NOMO-1 treated with DMSO at 0.1 percent for 48 hours (cell line): ENCODE measurements at regions not wholly inside any gene's neighbourhood (a gene's known extent, or its start where the extent isn't known, plus 50 kb on each side); places are given as distances from the start of the nearest gene placed in this dataset.

Source experiments
- DNase-seq: peaks from one replicate; lab custom pipeline; 2025; ENCODE audit not compliant: unreplicated experiment; lab: John Stamatoyannopoulos, UW

- no peak for DNase-seq
These were observed 144.2 kb upstream of the HDAC4 start for GRCh38 chr2:239544918-239545465.

GRCh38 chr2:239544143-239544917 lies 143.5 kb upstream of the HDAC4 start:
- DNase-seq, result no peak

GRCh38 chr2:239543702-239544101 lies 142.9 kb upstream of the HDAC4 start:
- DNase-seq, result no peak

- DNase-seq, result no peak
These were observed 139.4 kb upstream of the HDAC4 start for GRCh38 chr2:239540174-239540573.

- no peak for DNase-seq
These were observed 138.9 kb upstream of the HDAC4 start for GRCh38 chr2:239539776-239540100.

- DNase-seq, result no peak
These were observed 138.4 kb upstream of the HDAC4 start for GRCh38 chr2:239539083-239539775.

GRCh38 chr2:239538357-239539052 lies 137.7 kb upstream of the HDAC4 start:
- DNase-seq, result no peak

- DNase-seq, result no peak
These were observed 137.0 kb upstream of the HDAC4 start for GRCh38 chr2:239537633-239538356.

GRCh38 chr2:239536186-239536585 lies 135.4 kb upstream of the HDAC4 start:
- DNase-seq, result no peak

GRCh38 chr2:239535413-239536144 lies 134.8 kb upstream of the HDAC4 start:
- peak; percentile 1 for DNase-seq

GRCh38 chr2:239534581-239535412 lies 134.0 kb upstream of the HDAC4 start:
- DNase-seq, result no peak

- DNase-seq, result no peak
These were observed 132.9 kb upstream of the HDAC4 start for GRCh38 chr2:239533569-239534316.

GRCh38 chr2:239532859-239533258 lies 132.0 kb upstream of the HDAC4 start:
- no peak for DNase-seq

GRCh38 chr2:239532250-239532649 lies 131.4 kb upstream of the HDAC4 start:
- no peak for DNase-seq

- no peak for DNase-seq
These were observed 130.8 kb upstream of the HDAC4 start for GRCh38 chr2:239531456-239532241.

GRCh38 chr2:239530749-239531316 lies 130.0 kb upstream of the HDAC4 start:
- DNase-seq, result no peak

- DNase-seq, result no peak
These were observed 128.6 kb upstream of the HDAC4 start for GRCh38 chr2:239529313-239530015.
